ENCODE measurements at regions not wholly inside any gene's neighbourhood (a gene's known extent, or its start where the extent isn't known, plus 50 kb on each side); places are given as distances from the start of the nearest gene placed in this dataset.

GRCh38 chr2:139228276-139228675 is 448.1 kb upstream of the NXPH2 start:
- TF ChIP-seq TCF12 (IDR thresholded peaks at IDR 0.05; ENCODE audit: low read depth) (no peak), REST (IDR thresholded peaks at IDR 0.05; ENCODE audit: low read depth) (no peak), TAF1 (IDR thresholded peaks at IDR 0.05; ENCODE audit: low read depth) (no peak)

Measured in Ishikawa (cell line).